Body of pancreas (tissue), 4 donors: ENCODE measurements at regions not wholly inside any gene's neighbourhood (a gene's known extent, or its start where the extent isn't known, plus 50 kb on each side); places are given as distances from the start of the nearest gene placed in this dataset.

Source experiments
- CTCF ChIP-seq, 7 experiments: fragments of 450-650 bp in 4 of 7; fragments of 200-600 bp in 3 of 7; sonication (generic) in 3 of 7; IDR thresholded peaks; one replicate each; pipeline ENCODE4 v1.5.1; 2016 to 2019; ENCODE audit warnings: antibody characterized with exemption in 7 of 7
- POLR2A ChIP-seq, 3 donors: fragments of 450-650 bp; IDR thresholded peaks; one replicate each; pipeline ENCODE4 v1.6.1; 2016; ENCODE audit warnings: antibody characterized with exemption in 3 of 3, mild to moderate bottlenecking in 2 of 3

GRCh38 chr18:69267895-69268294, 132.8 kb upstream of the DOK6 start:
- TF ChIP-seq CTCF (IDR thresholded peaks at IDR 0.05), result no peak
- TF ChIP-seq POLR2A (IDR thresholded peaks at IDR 0.05), result no peak
